H54 (cell line): ENCODE measurements at regions not wholly inside any gene's neighbourhood (a gene's known extent, or its start where the extent isn't known, plus 50 kb on each side); places are given as distances from the start of the nearest gene placed in this dataset.

Experiments
- DNase-seq: peaks from one replicate; pipeline ENCODE4 v3.0.0; 2011; ENCODE audit warnings: low spot score, mixed read lengths; ENCODE audit not compliant: insufficient read length
- FAIRE-seq: peaks from 3 replicates; lab custom pipeline; 2011; peaks lifted over from hg19 to GRCh38; lab: Jason Lieb, UNC
- POLR2A ChIP-seq: IDR thresholded peaks from 2 replicates; pipeline ENCODE4 v1.6.1; 2011; ENCODE audit warnings: low read depth, mild to moderate bottlenecking, low read length

DNA sequence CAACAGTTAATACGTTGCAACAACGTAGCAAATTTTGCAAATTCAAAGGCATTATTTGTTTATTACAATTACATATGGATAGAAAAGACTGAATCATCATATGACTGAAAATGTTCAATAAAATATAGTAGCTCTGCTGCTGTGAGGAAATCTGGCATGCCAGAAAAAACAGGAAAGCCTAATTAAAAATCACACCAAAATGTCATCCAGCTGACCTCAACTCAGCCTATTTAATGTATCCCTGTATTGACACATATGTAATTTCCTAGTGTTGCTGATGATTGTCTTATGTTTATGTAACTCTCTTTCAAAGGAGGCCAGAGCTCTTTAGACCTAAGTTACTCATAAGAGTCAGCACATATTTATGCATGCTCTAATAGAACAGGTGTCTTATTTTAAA, 495.0 kb downstream of the PCDH17 start:
- no peak for DNase-seq
- no peak for FAIRE-seq
- no peak for TF ChIP-seq POLR2A

DNA sequence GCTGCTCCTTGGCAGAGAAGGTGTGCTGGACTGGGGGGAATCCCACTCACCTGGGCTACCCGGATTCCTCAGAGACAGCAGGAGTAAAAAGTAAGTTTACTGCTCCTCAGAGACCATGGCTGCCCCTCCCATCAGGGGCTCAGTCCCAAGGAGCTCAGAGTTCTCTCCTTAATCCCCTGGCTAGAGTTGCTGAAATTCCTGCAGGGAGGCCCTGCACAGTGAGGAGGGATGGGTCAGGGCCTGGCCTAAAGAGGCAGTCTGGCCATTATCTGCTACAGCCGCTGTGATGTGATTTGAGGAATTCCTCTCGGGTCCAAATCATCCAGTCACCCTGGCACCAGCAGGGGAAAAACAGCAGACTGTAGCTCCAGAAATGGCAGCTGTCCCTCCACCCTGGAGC, 502.5 kb downstream of the PCDH17 start:
- no peak for TF ChIP-seq POLR2A

GRCh38 chr13:58134525-58134924, 503.0 kb downstream of the PCDH17 start:
- no peak for TF ChIP-seq POLR2A
- FAIRE-seq (no peak), DNase-seq (no peak)

More for the DNA sequence above, 502.5 kb downstream of the PCDH17 start:
- FAIRE-seq (no peak), DNase-seq (no peak)

GRCh38 chr13:58142952-58143351, 511.4 kb downstream of the PCDH17 start:
- TF ChIP-seq POLR2A: no peak
- DNase-seq: no peak
- no peak for FAIRE-seq

DNA sequence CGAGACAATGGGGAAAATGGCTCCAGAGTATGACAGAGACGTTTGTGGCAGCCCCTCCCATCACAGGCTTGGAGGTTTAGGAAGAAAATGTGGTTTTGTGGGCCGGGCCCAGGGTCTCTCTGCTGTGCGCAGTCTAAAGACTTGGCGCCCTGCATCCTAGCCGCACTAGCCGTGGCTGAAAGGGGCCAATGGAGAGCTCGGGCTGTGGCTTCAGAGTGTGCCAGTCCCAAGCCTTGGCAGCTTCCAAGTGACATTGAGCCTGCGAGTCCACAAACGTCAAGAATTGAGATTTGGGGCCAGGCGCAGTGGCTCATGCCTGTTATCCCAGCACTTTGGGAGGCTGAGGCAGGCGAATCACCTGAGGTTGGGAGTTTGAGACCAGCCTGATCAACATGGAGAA, 513.1 kb downstream of the PCDH17 start:
- FAIRE-seq: no peak
- TF ChIP-seq POLR2A: no peak

GRCh38 chr13:58151452-58151851, 519.9 kb downstream of the PCDH17 start:
- DNase-seq: no peak
- TF ChIP-seq POLR2A: no peak
- FAIRE-seq: no peak

More for the DNA sequence above, 513.1 kb downstream of the PCDH17 start:
- no peak for DNase-seq

DNA sequence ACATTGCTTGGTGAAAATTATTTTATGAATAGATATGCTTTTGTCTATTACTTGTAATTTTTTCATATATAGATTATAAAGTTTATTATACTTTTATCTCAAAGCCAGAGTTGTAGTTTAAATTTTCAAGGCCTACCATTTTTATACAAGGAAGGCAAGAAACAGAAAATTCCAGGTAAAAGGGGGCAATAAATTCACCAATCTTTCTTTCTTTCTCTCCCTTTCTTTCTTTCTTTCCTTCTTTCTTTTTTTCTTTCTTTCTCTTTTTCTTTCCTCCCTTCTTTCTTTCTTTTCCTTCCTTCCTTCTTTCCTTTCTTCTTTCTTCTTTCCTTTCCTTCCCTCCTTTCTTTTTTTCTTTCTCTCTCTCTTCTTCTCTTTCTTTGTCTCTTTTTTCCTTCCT, 529.4 kb downstream of the PCDH17 start:
- FAIRE-seq (no peak), DNase-seq (no peak)
- no peak for TF ChIP-seq POLR2A

DNA sequence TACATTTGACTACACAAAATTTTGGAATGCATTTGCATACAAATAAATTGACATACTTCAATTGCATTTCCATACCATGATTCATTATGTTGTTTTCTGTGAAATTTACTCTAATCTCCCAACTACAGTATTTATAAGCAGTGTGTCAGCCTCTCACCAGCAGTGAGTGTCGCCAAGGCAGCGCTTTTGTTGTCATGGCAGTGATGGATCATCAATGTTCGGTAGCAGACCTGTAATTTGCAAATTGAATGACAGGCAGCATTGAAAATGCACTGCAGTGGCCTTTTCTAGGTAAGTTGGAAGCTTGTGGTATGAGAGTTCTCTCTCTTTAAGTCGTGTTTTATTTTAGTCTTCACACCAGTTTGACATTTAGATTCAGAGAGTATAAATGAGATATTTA, 534.1 kb downstream of the PCDH17 start:
- DNase-seq (no peak), FAIRE-seq (no peak)
- no peak for TF ChIP-seq POLR2A

DNA sequence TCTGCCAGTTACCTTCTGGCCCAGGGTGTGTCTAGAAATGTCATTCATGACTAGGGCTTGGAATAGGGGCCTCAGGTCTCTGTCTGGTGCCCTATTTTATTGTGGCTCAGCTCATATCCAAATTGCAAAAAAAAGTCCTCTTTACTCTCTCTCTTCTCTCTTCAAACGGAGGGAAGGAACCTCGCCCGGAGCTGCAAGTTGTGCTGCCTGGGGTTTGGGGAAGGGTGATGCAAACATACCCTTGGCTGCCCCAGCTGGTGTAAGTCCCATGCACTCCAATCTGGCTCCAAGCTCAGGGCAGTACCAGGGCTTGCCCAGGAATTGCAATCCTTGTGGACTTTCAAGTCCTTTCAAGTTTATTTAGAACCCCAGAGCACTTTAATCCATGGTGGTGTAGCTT, 549.6 kb downstream of the PCDH17 start:
- DNase-seq (no peak), FAIRE-seq (no peak)
- TF ChIP-seq POLR2A: no peak

- DNase-seq (no peak), FAIRE-seq (no peak)
- TF ChIP-seq POLR2A: no peak
Observed at GRCh38 chr13:58187881-58188280, 556.3 kb downstream of the PCDH17 start.

- no peak for TF ChIP-seq POLR2A
- no peak for FAIRE-seq
Observed at GRCh38 chr13:58190577-58190976, 559.0 kb downstream of the PCDH17 start.

DNA sequence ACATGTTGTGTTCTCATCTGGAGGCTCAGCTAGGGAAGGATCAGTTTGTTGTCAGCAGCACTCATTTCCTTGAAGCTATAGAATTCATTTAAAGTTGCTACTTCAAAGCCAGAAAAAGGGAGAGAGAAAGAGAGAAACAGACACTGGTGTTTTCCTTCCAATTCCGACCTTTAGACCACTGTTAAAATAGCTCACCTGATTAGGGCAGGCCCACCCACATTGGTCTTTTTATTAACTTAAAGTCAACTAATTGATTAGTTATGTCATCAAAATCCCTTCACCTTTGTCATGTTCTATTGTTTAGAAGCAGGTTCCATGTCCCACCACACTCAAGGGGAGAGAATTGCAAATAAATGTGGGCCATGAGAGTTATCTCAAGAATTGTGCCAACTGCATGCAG, 560.2 kb downstream of the PCDH17 start:
- no peak for FAIRE-seq
- TF ChIP-seq POLR2A: no peak
- DNase-seq: no peak

More at GRCh38 chr13:58190577-58190976, 559.0 kb downstream of the PCDH17 start:
- DNase-seq: no peak

DNA sequence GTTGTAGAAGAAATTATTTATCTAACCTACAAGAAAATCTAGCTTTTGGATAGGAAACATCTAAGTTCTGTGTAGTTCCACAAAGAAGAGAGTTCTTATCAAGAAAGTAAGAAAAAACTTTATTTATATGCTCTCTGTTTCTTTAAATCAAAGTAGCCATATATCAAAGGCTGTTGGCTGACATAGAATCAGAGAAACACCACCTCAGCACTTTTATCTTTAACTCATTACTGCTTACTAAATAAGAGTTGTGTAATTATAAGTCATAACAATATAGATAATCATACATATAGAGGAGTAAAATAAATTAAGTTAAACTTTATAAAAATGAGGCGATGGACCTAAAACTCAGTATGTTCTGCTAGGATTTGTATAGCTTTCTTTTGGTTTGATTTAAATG, 570.6 kb downstream of the PCDH17 start:
- TF ChIP-seq POLR2A: no peak
- FAIRE-seq (no peak), DNase-seq (no peak)

DNA sequence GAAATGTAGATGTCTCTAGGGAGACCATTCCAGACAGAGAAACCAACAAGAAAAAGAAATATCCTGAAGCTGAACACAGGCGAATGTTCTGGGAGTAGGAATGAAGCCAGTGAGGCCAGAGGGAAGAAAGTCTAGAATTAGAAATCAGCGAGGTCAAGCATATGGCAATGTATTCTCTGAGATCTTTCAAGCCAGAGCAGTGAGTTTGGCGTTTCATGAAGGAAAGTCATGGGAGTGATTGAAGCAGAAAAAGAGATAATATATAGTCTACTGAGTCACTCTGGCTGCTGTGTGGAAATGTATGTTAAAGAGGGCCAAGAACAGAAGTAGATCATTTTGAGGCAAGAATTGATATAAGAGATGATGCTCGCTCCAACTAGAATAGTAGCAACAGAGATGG, 576.0 kb downstream of the PCDH17 start:
- no peak for FAIRE-seq
- no peak for TF ChIP-seq POLR2A
- DNase-seq: no peak

DNA sequence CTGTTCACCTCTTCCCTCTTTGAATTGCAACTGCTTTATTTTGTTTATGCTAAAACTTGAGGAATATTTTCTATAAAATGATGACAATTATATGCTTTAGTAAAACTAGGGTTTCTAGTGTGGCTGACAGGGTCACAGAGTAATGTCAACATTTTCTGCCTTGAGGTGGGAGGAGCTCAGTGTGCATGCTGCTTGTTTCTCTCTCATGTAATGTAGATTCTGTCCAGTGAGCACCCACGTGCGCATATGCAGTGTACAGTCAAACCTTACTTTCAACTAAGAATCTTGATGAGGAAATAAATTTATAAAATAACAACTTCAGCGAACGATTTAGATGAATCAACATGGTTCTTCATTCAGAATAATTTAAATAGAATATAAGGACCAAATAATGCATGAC, 603.9 kb downstream of the PCDH17 start:
- no peak for TF ChIP-seq POLR2A
- FAIRE-seq (no peak), DNase-seq (no peak)

- no peak for FAIRE-seq
- TF ChIP-seq POLR2A: no peak
- no peak for DNase-seq
Observed at GRCh38 chr13:58238972-58239773, 607.6 kb downstream of the PCDH17 start.
